WI38 (cell line): ENCODE measurements at regions not wholly inside any gene's neighbourhood (a gene's known extent, or its start where the extent isn't known, plus 50 kb on each side); places are given as distances from the start of the nearest gene placed in this dataset.

ENCODE experiments used
- H3K4me3 ChIP-seq: 2 replicates; pipeline ENCODE4 v1.5.1; 2011; ENCODE audit warnings: low read depth, mild to moderate bottlenecking, control low read depth, low read length
- CTCF ChIP-seq: IDR thresholded peaks from 2 replicates; pipeline ENCODE4 v1.5.1; 2012; ENCODE audit warnings: low read depth, mild to moderate bottlenecking, control low read depth, low read length

DNA sequence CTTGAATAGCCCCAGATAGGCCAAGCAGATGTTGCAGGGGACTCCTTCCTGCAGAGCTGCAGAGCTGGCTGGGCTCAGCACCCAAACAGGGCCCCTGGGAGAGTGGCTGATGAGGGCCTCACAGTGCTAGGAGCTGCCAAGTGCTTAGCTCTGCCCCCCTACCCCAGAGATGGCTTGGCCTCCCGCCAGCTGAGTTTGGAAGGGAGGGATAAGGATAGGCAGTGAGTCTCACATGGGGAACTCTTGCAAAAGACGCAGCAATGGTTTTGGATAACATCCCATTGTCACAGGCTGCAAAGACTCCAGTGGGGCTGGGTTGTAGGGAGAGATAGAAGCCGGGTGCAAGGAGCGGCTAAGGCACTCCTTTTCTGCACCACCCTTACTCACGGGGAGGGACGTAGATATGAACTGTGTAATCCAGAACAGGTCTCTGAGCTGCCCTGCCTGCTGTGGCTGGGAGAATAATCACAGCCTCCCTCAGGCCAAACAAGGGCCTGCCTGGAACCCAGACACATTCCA, 52.9 kb upstream of the MAF start:
- H3K4me3 ChIP-seq, result no peak overlapping the region
- TF ChIP-seq CTCF, result no peak

- no peak overlapping the region for H3K4me3 ChIP-seq
- TF ChIP-seq CTCF, result no peak
These were observed 50.8 kb upstream of the MAF start for GRCh38 chr16:79651363-79651762.
